GM19239 (cell line): ENCODE measurements at regions not wholly inside any gene's neighbourhood (a gene's known extent, or its start where the extent isn't known, plus 50 kb on each side); places are given as distances from the start of the nearest gene placed in this dataset.

ENCODE experiments used
- DNase-seq: peaks from one replicate; pipeline ENCODE4 v3.0.0; 2011; ENCODE audit warnings: low spot score; ENCODE audit not compliant: insufficient read length
- FAIRE-seq: peaks from 2 replicates; lab custom pipeline; 2011; peaks lifted over from hg19 to GRCh38; lab: Jason Lieb, UNC

DNA sequence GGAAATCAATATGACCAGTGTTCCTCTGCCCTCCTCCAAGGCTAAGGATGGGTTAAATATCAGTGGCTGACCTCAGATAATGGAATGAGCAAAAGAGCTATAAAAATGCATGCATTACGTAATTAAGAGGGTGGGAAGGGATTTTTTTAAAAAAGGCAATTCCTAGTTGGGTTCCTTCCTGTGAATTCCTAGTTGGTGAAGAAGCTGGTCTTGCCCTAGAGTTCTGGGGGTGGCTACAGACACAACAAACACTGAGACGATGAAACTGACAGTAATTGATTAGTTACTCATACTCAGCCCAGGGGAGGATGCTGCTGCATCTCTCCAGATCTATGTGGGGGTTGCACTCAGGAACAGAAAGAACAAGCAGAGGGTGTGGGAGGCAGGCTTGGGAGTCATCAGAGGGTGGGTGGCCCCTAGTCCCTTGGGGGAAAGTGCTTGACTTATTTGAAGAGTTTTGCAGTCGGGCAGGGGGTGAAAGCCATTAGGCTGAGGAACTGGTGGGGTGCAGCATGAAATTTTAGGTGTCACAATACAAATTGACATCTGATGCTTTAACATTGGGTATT is 662.0 kb upstream of the FRG1 start:
- no peak for FAIRE-seq
- no peak for DNase-seq

DNA sequence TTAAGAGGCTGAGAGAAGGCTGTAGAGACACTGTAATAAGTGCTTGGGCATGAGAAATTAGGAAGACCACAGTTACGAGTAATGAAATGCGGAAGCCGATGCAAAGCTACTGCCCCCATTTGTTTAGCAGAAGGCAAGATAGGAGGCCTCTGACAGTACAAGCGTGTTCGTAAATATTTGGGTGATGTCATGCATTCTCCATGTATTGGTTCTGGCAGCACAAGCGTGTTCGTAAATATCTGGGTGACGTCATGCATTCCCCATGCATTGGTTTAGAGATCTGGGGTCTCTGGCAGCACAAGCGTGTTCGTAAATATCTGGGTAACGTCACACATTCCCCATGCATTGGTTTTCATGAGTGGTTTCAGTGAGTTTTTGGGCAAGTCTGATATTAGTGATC is 661.5 kb upstream of the FRG1 start:
- DNase-seq (no peak), FAIRE-seq (no peak)

DNA sequence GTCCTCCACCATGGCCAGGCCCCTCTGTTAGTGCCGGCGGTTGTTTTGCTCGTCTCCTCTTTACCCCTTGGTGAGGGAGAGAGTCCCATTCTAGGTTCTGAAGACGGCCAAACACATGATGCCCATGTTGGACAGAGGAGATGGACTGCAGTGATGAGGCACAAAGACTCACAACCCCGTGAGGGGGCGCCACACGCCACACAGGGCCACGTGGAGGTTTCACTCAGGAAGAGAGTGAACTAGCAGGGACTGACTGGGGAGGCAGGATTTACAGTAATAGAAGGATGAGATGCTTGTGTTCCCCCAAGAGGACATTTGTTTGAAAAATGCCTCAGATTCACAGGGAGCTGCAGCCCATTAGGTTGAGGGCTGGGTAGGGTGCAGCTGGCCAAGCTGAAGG is 655.3 kb upstream of the FRG1 start:
- no peak for FAIRE-seq
- DNase-seq, result no peak

DNA sequence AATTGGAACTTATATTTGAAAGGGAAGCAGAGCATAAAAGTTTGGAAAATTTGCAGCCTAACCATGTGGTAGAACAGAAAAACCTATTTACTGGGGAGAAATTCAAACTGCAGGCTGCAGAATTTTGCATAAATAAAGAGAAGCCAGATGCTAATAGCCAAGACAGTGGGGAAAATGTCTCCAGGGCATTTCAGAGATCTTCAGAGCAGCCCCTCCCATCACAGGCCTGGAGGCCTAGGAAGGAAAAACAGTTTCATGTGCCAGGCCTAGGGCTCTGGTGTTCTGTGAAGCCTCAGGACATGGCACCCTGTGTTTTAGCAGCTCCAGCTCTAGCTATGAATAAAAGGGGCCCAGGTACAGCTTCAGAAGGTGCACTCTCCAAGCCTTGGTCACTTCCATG is 648.7 kb upstream of the FRG1 start:
- no peak for DNase-seq
- no peak for FAIRE-seq

DNA sequence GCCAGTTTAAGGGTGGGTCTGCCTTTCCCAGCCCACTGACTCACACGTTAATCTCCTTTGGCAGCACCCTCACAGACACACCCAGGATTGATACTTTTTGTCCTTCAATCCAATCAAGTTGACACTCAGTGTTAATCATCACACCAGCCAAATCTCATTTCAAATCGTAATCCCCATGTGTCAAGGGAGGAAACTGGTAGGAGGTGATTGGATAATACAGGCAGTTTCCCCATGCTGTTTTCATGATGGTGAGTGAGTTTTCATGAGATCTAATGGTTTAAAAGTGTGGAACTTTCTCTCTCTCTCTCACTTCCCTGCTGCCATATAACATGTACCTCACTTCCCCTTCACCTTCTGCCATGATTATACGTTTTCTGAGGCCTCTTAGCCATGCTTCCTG is 647.2 kb upstream of the FRG1 start:
- no peak for FAIRE-seq
- no peak for DNase-seq

DNA sequence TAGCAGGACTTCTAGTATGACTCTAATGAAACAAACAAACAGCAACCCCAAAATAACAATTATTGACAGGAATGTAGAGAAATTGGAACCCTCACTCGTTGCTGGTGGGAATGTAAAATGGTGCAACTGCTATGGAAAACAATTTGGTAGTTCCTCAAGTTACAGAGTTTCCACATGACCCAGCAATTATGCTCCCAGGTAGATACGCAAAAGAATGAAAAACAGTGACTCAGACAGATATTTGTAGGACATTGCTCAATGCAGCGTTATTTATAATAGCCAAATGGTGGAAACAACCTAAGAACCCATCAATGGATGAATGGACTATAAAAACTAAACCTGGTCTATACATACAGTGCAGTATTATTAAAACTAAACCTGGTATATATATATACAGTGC is 646.1 kb upstream of the FRG1 start:
- no peak for FAIRE-seq

DNA sequence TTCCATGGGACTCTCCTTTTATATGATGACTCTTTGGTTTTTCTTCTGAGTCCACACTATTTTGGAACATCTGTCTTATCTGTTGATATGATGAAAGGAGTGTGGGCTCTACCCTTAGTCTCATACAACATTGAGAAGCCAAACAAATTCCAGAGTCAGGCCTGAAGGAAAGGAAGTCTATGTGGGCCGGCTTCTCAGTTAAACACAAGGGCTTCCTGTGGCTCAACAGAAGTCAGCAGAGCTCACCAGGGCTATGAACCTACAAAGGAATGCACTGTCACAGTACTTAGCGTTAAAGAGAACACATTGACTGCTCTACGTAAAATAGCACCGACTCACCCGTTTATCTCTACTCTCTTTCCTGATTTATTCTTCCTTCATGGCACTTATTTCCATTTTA is 641.0 kb upstream of the FRG1 start:
- FAIRE-seq (no peak), DNase-seq (no peak)

More for the DNA sequence above, 646.1 kb upstream of the FRG1 start:
- DNase-seq, result no peak

DNA sequence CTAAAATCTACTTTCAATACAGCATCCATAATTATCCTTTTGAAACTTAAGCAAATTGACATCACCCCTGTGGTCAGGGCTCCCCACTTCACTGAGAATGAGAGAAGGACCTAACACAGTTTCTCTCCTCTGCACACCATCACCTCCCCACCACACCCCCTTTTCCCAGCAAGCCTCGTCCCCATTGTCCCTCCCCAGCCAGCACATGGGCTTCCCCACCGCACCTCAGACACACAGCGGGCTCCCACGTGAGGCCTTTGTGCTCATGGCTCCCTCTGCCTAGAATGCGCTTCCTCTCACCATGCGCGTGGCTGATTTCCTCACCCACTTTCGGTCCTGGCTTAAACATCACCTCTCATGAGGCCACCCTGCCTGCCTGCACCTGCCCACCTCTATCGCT is 639.0 kb upstream of the FRG1 start:
- FAIRE-seq, result no peak
- DNase-seq, result no peak

DNA sequence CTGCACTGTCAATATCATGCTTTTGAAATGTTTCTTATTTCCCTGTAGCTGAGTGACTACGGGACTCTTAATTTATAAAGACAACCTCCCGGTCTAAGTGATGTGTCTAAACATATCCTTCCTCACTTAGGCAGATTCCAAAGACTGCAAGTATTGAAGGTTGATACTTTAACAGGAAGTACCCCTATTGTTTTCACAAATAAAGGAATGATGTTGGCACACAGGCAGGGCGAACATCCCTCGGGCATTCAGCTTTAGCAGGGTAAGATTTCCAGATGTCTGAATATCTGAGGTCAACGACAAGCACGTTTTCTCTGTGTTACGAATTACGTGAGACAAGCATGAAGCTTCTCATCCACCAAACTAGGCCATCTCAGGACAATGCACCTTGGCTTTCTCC is 638.0 kb upstream of the FRG1 start:
- DNase-seq (no peak), FAIRE-seq (no peak)

DNA sequence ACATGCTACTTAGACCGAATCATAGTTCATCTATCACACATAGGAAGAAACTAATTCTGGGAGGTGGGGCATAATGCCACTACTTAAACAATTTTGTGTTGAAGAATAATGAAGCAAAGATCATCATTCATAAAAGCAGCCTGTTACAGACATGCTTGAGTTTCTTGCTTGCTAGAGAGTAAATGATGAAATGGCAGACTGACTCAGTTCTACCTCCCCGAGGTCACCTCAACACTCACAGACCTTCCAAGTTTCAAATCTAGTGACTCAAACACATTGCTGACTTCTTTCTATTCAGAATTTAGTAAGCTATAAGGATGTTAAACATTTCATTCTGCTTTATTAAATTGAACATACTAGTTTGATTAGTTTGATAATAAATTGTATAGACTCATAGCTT is 636.5 kb upstream of the FRG1 start:
- FAIRE-seq (no peak), DNase-seq (no peak)

DNA sequence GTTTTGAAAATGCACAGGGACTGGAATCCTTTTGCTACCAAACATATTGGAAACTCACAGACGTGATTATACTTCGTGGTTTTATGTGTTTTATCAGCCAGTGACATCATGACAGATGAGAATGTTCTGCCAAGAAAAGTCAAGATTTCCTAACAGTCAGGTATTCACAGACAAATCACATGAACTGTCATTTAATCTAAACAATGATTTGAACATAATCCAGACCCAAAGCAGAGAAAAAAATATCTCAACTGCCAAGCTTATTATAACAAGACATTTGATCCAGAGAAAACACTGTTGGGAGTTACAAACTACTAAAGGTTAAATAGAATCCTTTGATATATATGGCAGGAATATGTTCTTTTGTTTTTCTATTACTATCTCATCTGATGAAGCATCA is 635.9 kb upstream of the FRG1 start:
- DNase-seq, result no peak
- no peak for FAIRE-seq

DNA sequence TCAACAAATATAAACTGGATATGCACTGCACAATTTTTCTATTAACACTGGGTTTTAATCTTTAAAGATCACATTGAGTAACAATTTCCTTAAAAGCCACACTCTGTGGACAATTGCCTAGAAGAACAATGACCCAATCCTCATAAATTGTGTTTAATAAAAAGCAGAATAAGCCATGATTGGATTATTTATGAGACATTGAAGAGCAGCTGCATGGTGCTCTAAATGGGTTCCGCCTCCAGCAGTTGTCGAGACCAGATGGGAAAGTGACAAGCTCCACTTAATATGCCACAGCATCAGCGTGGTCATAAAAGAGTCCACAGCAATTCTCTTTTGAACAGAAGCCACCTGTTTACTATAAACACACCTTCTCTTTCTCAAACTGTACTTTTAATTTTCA is 635.2 kb upstream of the FRG1 start:
- no peak for FAIRE-seq
- DNase-seq, result no peak

DNA sequence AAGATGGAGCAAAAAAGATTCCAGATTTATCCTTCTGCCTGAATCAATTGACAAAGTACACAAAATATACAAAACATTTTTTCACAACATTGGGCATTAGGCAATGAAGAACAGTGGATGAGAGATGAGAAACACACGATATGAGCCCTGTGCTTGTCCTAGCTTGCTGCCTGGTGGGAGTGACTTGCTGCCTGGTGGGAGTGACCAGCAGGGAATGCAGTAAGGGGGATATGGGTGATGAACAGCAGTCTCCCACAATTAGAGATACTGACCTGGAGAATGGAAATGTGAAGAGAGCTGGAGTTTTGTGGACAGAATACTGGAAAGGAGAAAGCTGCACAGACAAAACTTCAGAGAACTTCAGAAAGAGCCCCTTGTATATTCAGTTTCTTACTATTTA is 629.4 kb upstream of the FRG1 start:
- no peak for FAIRE-seq
- no peak for DNase-seq

DNA sequence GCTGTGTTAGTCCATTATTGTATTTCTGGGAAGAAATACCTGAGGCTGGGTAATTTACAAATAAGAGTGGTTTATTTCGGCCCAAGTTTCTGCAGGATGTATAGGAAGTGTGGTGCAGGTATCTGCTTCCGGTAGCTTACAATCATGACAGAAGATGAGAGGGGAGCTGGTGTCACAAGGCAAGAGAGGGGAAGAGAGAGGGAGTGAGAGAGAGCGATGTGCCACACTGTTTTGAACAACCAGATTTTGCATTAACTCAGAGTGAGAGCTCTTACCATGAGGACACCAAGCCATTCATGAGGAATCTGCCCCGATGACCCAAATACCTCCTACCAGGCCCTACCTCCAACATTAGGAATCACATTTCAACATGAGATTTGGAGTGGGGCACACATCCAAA is 627.6 kb upstream of the FRG1 start:
- no peak for DNase-seq
- FAIRE-seq, result no peak

DNA sequence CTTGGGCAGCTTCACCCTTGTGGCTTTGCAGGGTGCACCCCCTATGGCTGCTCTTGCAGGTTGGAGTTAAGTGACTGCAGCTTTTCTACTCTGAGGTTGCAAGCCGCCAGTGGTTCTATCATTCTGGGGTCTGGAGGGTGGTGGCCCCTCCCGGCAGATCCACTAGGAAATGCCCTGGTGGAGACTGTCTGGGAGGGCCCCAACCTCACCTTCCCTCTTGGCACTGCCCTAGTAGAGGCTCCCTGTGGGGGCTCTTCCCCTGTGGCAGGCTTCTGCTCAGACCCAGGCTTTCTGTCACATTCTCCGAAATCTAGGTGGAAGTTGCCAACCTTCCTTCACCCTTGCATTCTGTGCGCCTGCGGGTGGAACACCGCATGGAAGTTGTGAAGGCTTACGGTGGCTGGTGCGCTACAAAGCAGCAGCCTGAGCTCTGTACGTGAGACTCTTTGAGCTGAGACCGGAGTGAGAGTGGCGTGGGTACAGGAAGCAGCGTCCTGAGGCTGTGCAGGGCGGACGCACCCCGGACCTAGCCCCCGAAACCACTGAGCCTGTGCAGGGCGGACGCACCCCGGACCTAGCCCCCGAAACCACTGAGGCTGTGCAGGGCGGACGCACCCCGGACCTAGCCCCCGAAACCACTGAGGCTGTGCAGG is 626.7 kb upstream of the FRG1 start:
- no peak for DNase-seq
- no peak for FAIRE-seq

DNA sequence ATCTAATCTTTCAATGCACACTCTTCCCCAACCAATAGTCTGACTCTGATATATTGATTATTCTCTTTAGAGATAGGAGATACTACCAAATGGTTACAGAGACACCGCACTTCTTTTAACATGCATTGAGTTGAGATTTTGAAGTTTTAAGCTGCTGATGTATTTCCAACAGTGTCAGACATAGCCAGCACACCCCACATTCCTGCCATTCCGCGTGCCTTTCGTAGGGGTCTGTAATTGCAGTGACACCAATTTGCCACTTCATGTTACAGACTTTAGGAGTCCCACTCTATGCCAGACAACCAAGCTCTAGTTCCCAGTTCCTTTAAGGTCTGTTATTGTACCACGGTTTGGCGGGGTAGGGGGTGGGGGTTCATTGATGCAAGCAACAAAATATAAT is 618.2 kb upstream of the FRG1 start:
- FAIRE-seq, result no peak

DNA sequence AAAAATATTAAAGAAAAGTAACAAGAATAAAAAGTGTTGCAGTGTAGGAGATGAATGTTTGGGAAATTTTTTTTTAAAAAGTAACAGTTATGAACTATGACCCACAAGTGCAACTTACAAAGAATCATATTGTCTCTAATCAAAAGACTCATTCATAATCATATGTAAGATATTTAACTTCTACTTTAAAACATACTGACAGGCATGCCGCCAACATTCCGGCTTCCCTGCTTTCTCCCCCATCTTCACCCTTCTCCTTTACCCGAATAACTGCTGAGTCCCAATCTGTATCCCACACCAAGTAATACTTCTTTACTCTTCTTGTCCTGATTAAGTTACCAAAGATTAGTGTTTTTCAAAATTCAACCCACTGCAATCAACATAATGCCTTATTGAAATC is 598.8 kb upstream of the FRG1 start:
- DNase-seq (no peak), FAIRE-seq (no peak)

More for the DNA sequence above, 618.2 kb upstream of the FRG1 start:
- DNase-seq, result no peak

DNA sequence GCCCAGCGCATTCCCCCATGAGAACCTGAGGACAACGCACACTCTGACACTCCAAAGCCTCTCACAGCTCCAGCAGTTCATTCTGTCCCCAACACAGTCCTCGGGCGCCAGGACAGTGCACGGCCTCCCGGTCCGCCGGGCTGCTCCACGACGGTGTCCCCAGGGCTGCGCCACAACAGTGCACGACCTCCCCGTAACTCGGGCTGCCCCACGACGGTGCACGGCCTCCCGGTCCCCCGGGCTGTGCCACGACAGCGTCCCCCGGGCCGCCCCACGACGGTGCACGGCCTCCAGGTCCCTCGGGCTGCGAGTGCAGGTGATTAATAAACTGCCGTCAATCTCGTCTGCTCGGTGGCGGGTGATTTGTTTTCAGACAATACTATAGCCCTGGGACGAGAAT is 585.1 kb upstream of the FRG1 start:
- DNase-seq (no peak), FAIRE-seq (no peak)

DNA sequence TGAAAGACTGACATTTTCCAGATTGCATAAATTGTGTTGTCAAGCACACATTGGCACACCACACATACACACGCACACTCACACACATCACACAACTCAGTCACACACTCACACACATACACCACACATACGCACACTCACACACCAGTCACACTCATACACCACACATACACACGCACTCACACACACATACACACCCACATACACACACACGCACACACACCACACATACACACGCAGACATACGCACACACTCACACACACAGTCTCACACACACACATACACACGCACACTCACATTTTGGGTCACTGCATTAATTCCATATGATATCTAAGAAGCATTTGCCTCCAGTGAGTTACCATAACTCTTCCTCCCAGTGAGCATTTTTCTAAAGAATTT is 578.3 kb upstream of the FRG1 start:
- no peak for DNase-seq
- FAIRE-seq, result no peak

DNA sequence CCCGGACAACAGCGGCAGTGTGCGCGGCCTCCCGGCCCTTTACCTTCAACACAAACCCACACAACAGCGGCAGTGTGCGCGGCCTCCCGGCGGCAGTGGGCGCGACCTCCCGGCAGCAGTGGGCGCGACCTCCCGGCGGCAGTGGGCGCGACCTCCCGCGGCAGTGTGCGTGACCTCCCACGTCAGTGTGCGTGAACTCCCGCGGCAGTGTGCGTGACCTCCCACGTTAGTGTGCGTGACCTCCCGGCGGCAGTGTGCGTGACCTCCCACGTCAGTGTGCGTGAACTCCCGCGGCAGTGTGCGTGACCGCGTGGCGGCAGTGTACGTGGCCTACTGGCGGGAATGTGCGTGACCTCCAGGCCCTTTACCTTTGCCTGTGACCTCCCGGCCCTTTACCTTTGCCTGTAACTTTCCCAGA is 576.6 kb upstream of the FRG1 start:
- DNase-seq (no peak), FAIRE-seq (no peak)

DNA sequence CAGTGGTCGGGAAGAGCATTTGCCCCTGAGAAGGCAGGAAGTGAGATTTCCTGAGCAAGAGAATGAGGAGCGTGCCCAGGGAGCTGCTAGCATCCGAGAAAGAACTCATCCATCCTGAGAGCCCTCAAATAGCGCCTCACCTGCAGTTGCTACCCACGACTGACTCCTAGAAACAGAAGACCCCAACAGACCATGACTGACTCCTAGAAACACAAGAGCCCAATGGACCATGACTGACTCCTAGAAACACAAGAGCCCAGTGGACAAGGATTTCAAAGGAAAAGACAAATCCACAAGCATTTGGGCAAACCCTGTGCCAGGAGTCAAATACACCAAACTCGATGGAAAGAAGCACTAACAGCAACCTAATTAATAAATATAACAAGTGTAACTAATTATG is 575.2 kb upstream of the FRG1 start:
- no peak for FAIRE-seq
- DNase-seq, result no peak

DNA sequence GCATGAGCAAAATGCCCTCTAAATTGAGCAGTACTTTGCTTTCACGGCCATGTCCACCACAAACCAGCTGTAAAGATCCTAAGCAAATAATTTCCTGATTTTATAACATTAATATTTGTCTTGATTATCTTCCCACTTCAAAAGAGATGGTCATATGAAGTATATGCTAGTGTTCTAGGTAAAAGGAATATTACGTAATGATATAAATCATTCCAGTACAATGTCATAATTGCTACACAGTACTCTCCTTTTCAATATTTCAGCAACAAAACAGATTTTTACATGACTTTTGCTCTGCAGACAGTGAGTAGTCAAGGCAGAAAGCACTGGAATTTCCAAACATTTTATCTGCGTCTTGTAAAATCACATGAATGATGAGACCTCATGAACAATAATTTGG is 572.8 kb upstream of the FRG1 start:
- DNase-seq (no peak), FAIRE-seq (no peak)

DNA sequence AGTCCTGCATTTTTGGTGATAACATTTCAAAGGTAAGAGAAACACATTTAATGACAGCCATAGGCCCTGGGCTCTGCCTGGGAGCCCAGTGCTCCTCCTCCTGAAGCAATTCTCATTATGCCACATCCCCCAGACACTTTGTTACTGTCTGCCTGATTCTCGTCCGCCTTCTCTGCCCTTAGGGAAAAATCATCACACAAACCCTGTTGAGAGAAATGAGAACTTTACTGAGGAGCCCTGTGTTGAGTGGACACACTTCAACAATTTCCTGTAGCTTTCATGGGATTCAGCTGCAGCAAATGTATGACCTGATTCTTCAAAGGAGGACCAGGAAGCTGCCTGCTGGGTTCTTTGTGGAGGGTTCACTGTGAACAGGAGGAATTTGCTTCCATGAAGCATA is 566.5 kb upstream of the FRG1 start:
- no peak for FAIRE-seq

More for the DNA sequence above, 566.5 kb upstream of the FRG1 start:
- no peak for DNase-seq
